ENCODE measurements at regions not wholly inside any gene's neighbourhood (a gene's known extent, or its start where the extent isn't known, plus 50 kb on each side); places are given as distances from the start of the nearest gene placed in this dataset.
A peak's percentile ranks its signal among the peaks of the same experiment; 100 is the strongest.

GRCh38 chr7:98778421-98778820 lies 91.4 kb downstream of the TMEM130 start:
- no peak overlapping the region for H2BK12ac ChIP-seq (ENCODE audit: low read length)
- no peaks in the 10 kb centered on the region for H3K79me1 ChIP-seq (ENCODE audit: low read depth, low read length)
- H3K4ac ChIP-seq (ENCODE audit: low read length) = no peak overlapping the region
- no peak overlapping the region for H3K4me3 ChIP-seq (ENCODE audit: low read length in 2 of 2)
- H2BK15ac ChIP-seq (ENCODE audit: low read length) = no peak overlapping the region
- no peaks in the 10 kb centered on the region for H3K36me3 ChIP-seq (replicated peaks in 1 of 2; ENCODE audit: control insufficient read depth in 2 of 2, insufficient read depth in 2 of 2, low read length in 2 of 2)
- no peaks in the 10 kb centered on the region for H3K9me3 ChIP-seq (replicated peaks in 1 of 2; ENCODE audit: control insufficient read depth in 2 of 2, insufficient read depth in 1 of 2, low read depth in 1 of 2, low read length in 2 of 2)
- H3K9ac ChIP-seq (ENCODE audit: low read depth, low read length, poor library complexity) = no peak overlapping the region
- no peak overlapping the region for H2AK5ac ChIP-seq (ENCODE audit: low read depth, low read length)
- DNase-seq (ENCODE audit: low spot score) = no peak
- H3K4me1 ChIP-seq (ENCODE audit: control insufficient read depth in 2 of 2, insufficient read depth in 1 of 2, low read depth in 1 of 2, low read length in 2 of 2) = no peaks in the 10 kb centered on the region
- no peak overlapping the region for H4K91ac ChIP-seq (ENCODE audit: low read depth, low read length, poor library complexity)
- H4K8ac ChIP-seq (ENCODE audit: low read depth, low read length) = no peak overlapping the region
- no peak overlapping the region for H2AFZ ChIP-seq (ENCODE audit: low read length)
- H3K18ac ChIP-seq (ENCODE audit: low read length) = no peak overlapping the region
- no peak overlapping the region for H3K27ac ChIP-seq (replicated peaks; ENCODE audit: low read length)
- no peak overlapping the region for H2BK5ac ChIP-seq (ENCODE audit: low read length)
- H2BK120ac ChIP-seq (ENCODE audit: low read depth, low read length) = no peak overlapping the region
- WGBS, 2 donors (ENCODE audit: extremely low coverage in 2 of 2, insufficient read length in 2 of 2, insufficient replicate concordance in 1 of 2) = no CpG with 5 or more reads among the region's 4 CpGs
- H3K14ac ChIP-seq (ENCODE audit: low read length) = no peak overlapping the region
- no peak overlapping the region for H3K4me2 ChIP-seq (ENCODE audit: insufficient read depth, low read length, poor library complexity, severe bottlenecking)
- H3K23ac ChIP-seq (ENCODE audit: low read depth, low read length, poor library complexity) = no peak overlapping the region
- no peaks in the 10 kb centered on the region for H3K27me3 ChIP-seq (ENCODE audit: control insufficient read depth in 3 of 3, insufficient read depth in 3 of 3, low read depth in 1 of 3, low read length in 3 of 3)

GRCh38 chr7:98779800-98780587 lies 89.8 kb downstream of the TMEM130 start:
- H4K8ac ChIP-seq (ENCODE audit: low read depth, low read length) = no peak overlapping the region
- no peak overlapping the region for H4K91ac ChIP-seq (ENCODE audit: low read depth, low read length, poor library complexity)
- H3K4me3 ChIP-seq (ENCODE audit: low read length in 2 of 2) = no peak overlapping the region
- H2BK15ac ChIP-seq (ENCODE audit: low read length) = no peak overlapping the region
- H2AFZ ChIP-seq (ENCODE audit: low read length) = no peak overlapping the region
- no peak overlapping the region for H3K18ac ChIP-seq (ENCODE audit: low read length)
- no peak overlapping the region for H3K14ac ChIP-seq (ENCODE audit: low read length)
- no peak overlapping the region for H3K4ac ChIP-seq (ENCODE audit: low read length)
- no peak for DNase-seq (ENCODE audit: low spot score)
- no peak overlapping the region for H3K23ac ChIP-seq (ENCODE audit: low read depth, low read length, poor library complexity)
- H2BK12ac ChIP-seq (ENCODE audit: low read length) = no peak overlapping the region
- H2BK5ac ChIP-seq (ENCODE audit: low read length) = no peak overlapping the region
- no peak overlapping the region for H2BK120ac ChIP-seq (ENCODE audit: low read depth, low read length)
- no peak overlapping the region for H3K27ac ChIP-seq (replicated peaks; ENCODE audit: low read length)
- no peaks in the 10 kb centered on the region for H3K36me3 ChIP-seq (replicated peaks in 1 of 2; ENCODE audit: control insufficient read depth in 2 of 2, insufficient read depth in 2 of 2, low read length in 2 of 2)
- no peaks in the 10 kb centered on the region for H3K4me1 ChIP-seq (ENCODE audit: control insufficient read depth in 2 of 2, insufficient read depth in 1 of 2, low read depth in 1 of 2, low read length in 2 of 2)
- WGBS, 2 donors (ENCODE audit: extremely low coverage in 2 of 2, insufficient read length in 2 of 2, insufficient replicate concordance in 1 of 2) = no CpG with 5 or more reads among the region's 22 CpGs
- no peaks in the 10 kb centered on the region for H3K27me3 ChIP-seq (ENCODE audit: control insufficient read depth in 3 of 3, insufficient read depth in 3 of 3, low read depth in 1 of 3, low read length in 3 of 3)
- H2AK5ac ChIP-seq (ENCODE audit: low read depth, low read length) = no peak overlapping the region
- H3K9me3 ChIP-seq (replicated peaks in 1 of 2; ENCODE audit: control insufficient read depth in 2 of 2, insufficient read depth in 1 of 2, low read depth in 1 of 2, low read length in 2 of 2) = no peaks in the 10 kb centered on the region
- H3K9ac ChIP-seq (ENCODE audit: low read depth, low read length, poor library complexity) = no peak overlapping the region
- no peaks in the 10 kb centered on the region for H3K79me1 ChIP-seq (ENCODE audit: low read depth, low read length)
- no peak overlapping the region for H3K4me2 ChIP-seq (ENCODE audit: insufficient read depth, low read length, poor library complexity, severe bottlenecking)

GRCh38 chr7:98784216-98784785 lies 85.5 kb downstream of the TMEM130 start:
- peaks cover 0 to 2% of the 10 kb centered on the region in 2 donors for H3K4me1 ChIP-seq (ENCODE audit: control insufficient read depth in 2 of 2, insufficient read depth in 1 of 2, low read depth in 1 of 2, low read length in 2 of 2)
- no peak overlapping the region for H3K4me3 ChIP-seq (ENCODE audit: low read length in 2 of 2)
- H3K27ac ChIP-seq (replicated peaks; ENCODE audit: low read length) = no peak overlapping the region
- no peak overlapping the region for H2AFZ ChIP-seq (ENCODE audit: low read length)
- H3K9ac ChIP-seq (ENCODE audit: low read depth, low read length, poor library complexity) = no peak overlapping the region
- H2AK5ac ChIP-seq (ENCODE audit: low read depth, low read length) = no peak overlapping the region
- H3K18ac ChIP-seq (ENCODE audit: low read length) = no peak overlapping the region
- no peak overlapping the region for H2BK15ac ChIP-seq (ENCODE audit: low read length)
- no peak overlapping the region for H4K91ac ChIP-seq (ENCODE audit: low read depth, low read length, poor library complexity)
- H4K8ac ChIP-seq (ENCODE audit: low read depth, low read length) = no peak overlapping the region
- H3K4me2 ChIP-seq (ENCODE audit: insufficient read depth, low read length, poor library complexity, severe bottlenecking) = no peak overlapping the region
- no peak overlapping the region for H3K23ac ChIP-seq (ENCODE audit: low read depth, low read length, poor library complexity)
- no peaks in the 10 kb centered on the region for H3K27me3 ChIP-seq (ENCODE audit: control insufficient read depth in 3 of 3, insufficient read depth in 3 of 3, low read depth in 1 of 3, low read length in 3 of 3)
- H3K9me3 ChIP-seq (replicated peaks in 1 of 2; ENCODE audit: control insufficient read depth in 2 of 2, insufficient read depth in 1 of 2, low read depth in 1 of 2, low read length in 2 of 2) = no peaks in the 10 kb centered on the region
- no peak for DNase-seq (ENCODE audit: low spot score)
- H2BK12ac ChIP-seq (ENCODE audit: low read length) = no peak overlapping the region
- no peaks in the 10 kb centered on the region for H3K79me1 ChIP-seq (ENCODE audit: low read depth, low read length)
- no peaks in the 10 kb centered on the region for H3K36me3 ChIP-seq (replicated peaks in 1 of 2; ENCODE audit: control insufficient read depth in 2 of 2, insufficient read depth in 2 of 2, low read length in 2 of 2)
- no CpG with 5 or more reads among the region's 11 CpGs for WGBS, 2 donors (ENCODE audit: extremely low coverage in 2 of 2, insufficient read length in 2 of 2, insufficient replicate concordance in 1 of 2)
- H3K4ac ChIP-seq (ENCODE audit: low read length) = no peak overlapping the region
- no peak overlapping the region for H2BK5ac ChIP-seq (ENCODE audit: low read length)
- H3K14ac ChIP-seq (ENCODE audit: low read length) = no peak overlapping the region
- H2BK120ac ChIP-seq (ENCODE audit: low read depth, low read length) = no peak overlapping the region

GRCh38 chr7:98785929-98786571 lies 83.8 kb downstream of the TMEM130 start:
- H3K9me3 ChIP-seq (replicated peaks in 1 of 2; ENCODE audit: control insufficient read depth in 2 of 2, insufficient read depth in 1 of 2, low read depth in 1 of 2, low read length in 2 of 2) = no peaks in the 10 kb centered on the region
- no peak overlapping the region for H4K8ac ChIP-seq (ENCODE audit: low read depth, low read length)
- H2BK15ac ChIP-seq (ENCODE audit: low read length) = no peak overlapping the region
- H2BK12ac ChIP-seq (ENCODE audit: low read length) = no peak overlapping the region
- H3K4me2 ChIP-seq (ENCODE audit: insufficient read depth, low read length, poor library complexity, severe bottlenecking) = no peak overlapping the region
- H3K36me3 ChIP-seq (replicated peaks in 1 of 2; ENCODE audit: control insufficient read depth in 2 of 2, insufficient read depth in 2 of 2, low read length in 2 of 2) = no peaks in the 10 kb centered on the region
- H3K27me3 ChIP-seq (ENCODE audit: control insufficient read depth in 3 of 3, insufficient read depth in 3 of 3, low read depth in 1 of 3, low read length in 3 of 3) = no peaks in the 10 kb centered on the region
- no peak overlapping the region for H3K27ac ChIP-seq (replicated peaks; ENCODE audit: low read length)
- no peak overlapping the region for H2BK120ac ChIP-seq (ENCODE audit: low read depth, low read length)
- peak overlapping the region; percentile 33 for H3K18ac ChIP-seq (ENCODE audit: low read length)
- no peak overlapping the region for H3K4me3 ChIP-seq (ENCODE audit: low read length in 2 of 2)
- no peak overlapping the region for H4K91ac ChIP-seq (ENCODE audit: low read depth, low read length, poor library complexity)
- H3K79me1 ChIP-seq (ENCODE audit: low read depth, low read length) = no peaks in the 10 kb centered on the region
- peaks cover 0 to 2% of the 10 kb centered on the region in 2 donors for H3K4me1 ChIP-seq (ENCODE audit: control insufficient read depth in 2 of 2, insufficient read depth in 1 of 2, low read depth in 1 of 2, low read length in 2 of 2)
- H2AFZ ChIP-seq (ENCODE audit: low read length) = no peak overlapping the region
- no peak for DNase-seq (ENCODE audit: low spot score)
- H3K14ac ChIP-seq (ENCODE audit: low read length) = no peak overlapping the region
- H3K23ac ChIP-seq (ENCODE audit: low read depth, low read length, poor library complexity) = no peak overlapping the region
- H2BK5ac ChIP-seq (ENCODE audit: low read length) = no peak overlapping the region
- H2AK5ac ChIP-seq (ENCODE audit: low read depth, low read length) = no peak overlapping the region
- no CpG with 5 or more reads among the region's 14 CpGs for WGBS, 2 donors (ENCODE audit: extremely low coverage in 2 of 2, insufficient read length in 2 of 2, insufficient replicate concordance in 1 of 2)
- no peak overlapping the region for H3K4ac ChIP-seq (ENCODE audit: low read length)
- no peak overlapping the region for H3K9ac ChIP-seq (ENCODE audit: low read depth, low read length, poor library complexity)
